NB4 (cell line): ENCODE measurements at regions not wholly inside any gene's neighbourhood (a gene's known extent, or its start where the extent isn't known, plus 50 kb on each side); places are given as distances from the start of the nearest gene placed in this dataset.

Experiments used
- MYC ChIP-seq: IDR thresholded peaks from 2 replicates; pipeline ENCODE4 v1.6.1; 2011; ENCODE audit warnings: low read depth, low read length
- POLR2A ChIP-seq: IDR thresholded peaks from 2 replicates; pipeline ENCODE4 v1.6.1; 2011; ENCODE audit warnings: mild to moderate bottlenecking; ENCODE audit not compliant: insufficient read length; ENCODE audit errors: extremely low read depth
- TF ChIP-seq, protein P1 (sequence below): IDR thresholded peaks from one replicate; pipeline ENCODE4 v1.5.1; 2012; ENCODE audit warnings: low read depth, low read length
- TF ChIP-seq, protein P2 (sequence below): IDR thresholded peaks from 2 replicates; pipeline ENCODE4 v1.6.1; 2011; ENCODE audit warnings: low read depth, low read length

DNA sequence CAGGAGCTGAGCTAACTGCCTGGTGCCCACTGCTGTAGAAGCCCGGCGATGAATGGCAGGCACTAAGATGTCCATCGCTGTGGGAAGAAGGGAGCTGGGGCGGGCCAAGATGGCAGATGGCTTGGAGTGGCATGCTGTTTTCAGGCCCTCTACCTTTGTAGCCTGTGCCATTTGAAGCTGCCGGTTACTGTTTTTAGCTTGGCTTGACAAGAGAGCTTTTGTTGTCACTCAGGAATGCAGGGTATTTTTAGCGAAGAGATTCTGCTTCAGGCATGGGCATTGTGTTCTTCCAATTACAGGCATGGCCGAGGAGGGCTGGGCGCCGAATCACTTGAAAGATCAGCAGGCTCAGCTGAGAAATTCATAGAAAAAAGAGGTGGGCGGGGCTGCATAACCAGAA lies 348.7 kb downstream of the RPS6KC1 start:
- TF ChIP-seq, protein P1, sequence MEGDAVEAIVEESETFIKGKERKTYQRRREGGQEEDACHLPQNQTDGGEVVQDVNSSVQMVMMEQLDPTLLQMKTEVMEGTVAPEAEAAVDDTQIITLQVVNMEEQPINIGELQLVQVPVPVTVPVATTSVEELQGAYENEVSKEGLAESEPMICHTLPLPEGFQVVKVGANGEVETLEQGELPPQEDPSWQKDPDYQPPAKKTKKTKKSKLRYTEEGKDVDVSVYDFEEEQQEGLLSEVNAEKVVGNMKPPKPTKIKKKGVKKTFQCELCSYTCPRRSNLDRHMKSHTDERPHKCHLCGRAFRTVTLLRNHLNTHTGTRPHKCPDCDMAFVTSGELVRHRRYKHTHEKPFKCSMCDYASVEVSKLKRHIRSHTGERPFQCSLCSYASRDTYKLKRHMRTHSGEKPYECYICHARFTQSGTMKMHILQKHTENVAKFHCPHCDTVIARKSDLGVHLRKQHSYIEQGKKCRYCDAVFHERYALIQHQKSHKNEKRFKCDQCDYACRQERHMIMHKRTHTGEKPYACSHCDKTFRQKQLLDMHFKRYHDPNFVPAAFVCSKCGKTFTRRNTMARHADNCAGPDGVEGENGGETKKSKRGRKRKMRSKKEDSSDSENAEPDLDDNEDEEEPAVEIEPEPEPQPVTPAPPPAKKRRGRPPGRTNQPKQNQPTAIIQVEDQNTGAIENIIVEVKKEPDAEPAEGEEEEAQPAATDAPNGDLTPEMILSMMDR, result no peak
- TF ChIP-seq, protein P2, sequence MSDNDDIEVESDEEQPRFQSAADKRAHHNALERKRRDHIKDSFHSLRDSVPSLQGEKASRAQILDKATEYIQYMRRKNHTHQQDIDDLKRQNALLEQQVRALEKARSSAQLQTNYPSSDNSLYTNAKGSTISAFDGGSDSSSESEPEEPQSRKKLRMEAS, result no peak
- no peak for TF ChIP-seq POLR2A
- no peak for TF ChIP-seq MYC
